Tibial nerve (tissue), 4 donors: ENCODE measurements at regions not wholly inside any gene's neighbourhood (a gene's known extent, or its start where the extent isn't known, plus 50 kb on each side); places are given as distances from the start of the nearest gene placed in this dataset.
"Not testable (repeated sequence)": the region's sequence is repeated elsewhere in the genome, so short reads cannot be mapped to it uniquely, and the experiment has no call there.

Experiments used
- DNase-seq, 2 donors: peaks; one replicate each; pipeline ENCODE4 v3.0.0-alpha.2; 2019; ENCODE audit warnings: low spot score in 2 of 2
- H3K27ac ChIP-seq, 4 donors: fragments of 200-600 bp; sonication (generic) in 3 of 4; one replicate each; pipeline ENCODE4 v1.5.1; 2017 to 2019; ENCODE audit warnings: mild to moderate bottlenecking in 1 of 4
- H3K27me3 ChIP-seq, 2 donors: fragments of 200-600 bp; sonication (generic) in 1 of 2; one replicate each; pipeline versions ENCODE4 v1.5.1 to v1.6.0; 2017 to 2019
- H3K36me3 ChIP-seq, 3 donors: fragments of 200-600 bp; sonication (generic); one replicate each; pipeline ENCODE4 v1.5.1; 2018 to 2019
- H3K4me1 ChIP-seq, 4 donors: fragments of 200-600 bp; sonication (generic) in 3 of 4; one replicate each; pipeline ENCODE4 v1.5.1; 2017 to 2019
- H3K4me3 ChIP-seq, 4 donors: fragments of 200-600 bp; sonication (generic) in 3 of 4; one replicate each; pipeline ENCODE4 v1.5.1; 2017 to 2019; ENCODE audit warnings: mild to moderate bottlenecking in 1 of 4, moderate library complexity in 1 of 4
- H3K9me3 ChIP-seq, 4 donors: fragments of 200-600 bp; sonication (generic) in 3 of 4; one replicate each; pipeline ENCODE4 v1.5.1; 2017 to 2019
- WGBS, 2 donors: methylation state at CpG; one replicate each; pipeline ENCODE4 v1.1.5; 2018; 5-methylcytosine and 5-hydroxymethylcytosine counted together

DNA sequence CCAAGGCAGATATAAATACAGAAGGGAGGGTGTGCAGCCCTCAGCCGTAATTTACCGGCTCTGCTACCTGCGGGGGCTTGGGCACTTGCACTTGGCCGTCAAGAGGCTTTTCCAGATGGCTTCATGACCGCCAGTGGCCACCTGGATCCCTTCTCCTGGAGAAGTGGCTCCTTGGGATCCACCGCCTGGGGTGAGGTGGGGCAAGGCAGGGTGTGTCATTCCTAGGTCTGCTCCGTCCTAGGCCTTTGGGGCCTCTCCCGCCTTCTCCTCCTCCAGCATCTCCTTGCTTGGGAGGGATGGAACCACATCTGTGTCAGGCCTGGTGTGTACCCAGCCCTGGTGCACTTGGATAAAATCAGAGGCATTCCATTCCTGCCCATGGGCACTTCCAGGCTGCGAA, 80.8 kb upstream of the GOLGA6L4 start:
- DNase-seq, H3K27me3 ChIP-seq: not testable (repeated sequence)

GRCh38 chr15:84155792-84156587, 79.6 kb upstream of the GOLGA6L4 start:
- not testable (repeated sequence) for DNase-seq, H3K27me3 ChIP-seq, H3K4me1 ChIP-seq, H3K27ac ChIP-seq, H3K9me3 ChIP-seq, H3K36me3 ChIP-seq, H3K4me3 ChIP-seq
- WGBS, 2 donors: 80 to 86% methylated on average over 8 to 19 of the region's 22 CpGs

More for the DNA sequence above, 80.8 kb upstream of the GOLGA6L4 start:
- WGBS, 2 donors: 84 to 89% methylated on average over 8 to 9 of the region's 9 CpGs
- H3K4me3 ChIP-seq, H3K4me1 ChIP-seq, H3K9me3 ChIP-seq, H3K36me3 ChIP-seq, H3K27ac ChIP-seq: not testable (repeated sequence)

DNA sequence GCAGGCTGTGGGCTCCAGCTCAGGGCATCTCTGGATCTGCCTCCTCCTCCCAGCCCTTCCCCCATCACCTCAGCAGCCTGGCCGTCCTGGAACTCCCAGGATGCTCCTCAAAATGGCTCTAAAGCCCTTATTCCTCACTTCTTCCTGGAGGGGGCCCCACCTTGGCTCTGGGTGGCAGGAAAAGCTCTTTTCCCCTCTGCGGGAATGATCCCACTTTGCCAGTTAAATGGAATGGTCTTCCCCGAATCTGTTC, 79.1 kb upstream of the GOLGA6L4 start:
- H3K27ac ChIP-seq, DNase-seq, H3K27me3 ChIP-seq, H3K9me3 ChIP-seq, H3K36me3 ChIP-seq, H3K4me3 ChIP-seq, H3K4me1 ChIP-seq: not testable (repeated sequence)
- WGBS, 2 donors: 78 to 98% methylated on average over 2 to 3 of the region's 3 CpGs

DNA sequence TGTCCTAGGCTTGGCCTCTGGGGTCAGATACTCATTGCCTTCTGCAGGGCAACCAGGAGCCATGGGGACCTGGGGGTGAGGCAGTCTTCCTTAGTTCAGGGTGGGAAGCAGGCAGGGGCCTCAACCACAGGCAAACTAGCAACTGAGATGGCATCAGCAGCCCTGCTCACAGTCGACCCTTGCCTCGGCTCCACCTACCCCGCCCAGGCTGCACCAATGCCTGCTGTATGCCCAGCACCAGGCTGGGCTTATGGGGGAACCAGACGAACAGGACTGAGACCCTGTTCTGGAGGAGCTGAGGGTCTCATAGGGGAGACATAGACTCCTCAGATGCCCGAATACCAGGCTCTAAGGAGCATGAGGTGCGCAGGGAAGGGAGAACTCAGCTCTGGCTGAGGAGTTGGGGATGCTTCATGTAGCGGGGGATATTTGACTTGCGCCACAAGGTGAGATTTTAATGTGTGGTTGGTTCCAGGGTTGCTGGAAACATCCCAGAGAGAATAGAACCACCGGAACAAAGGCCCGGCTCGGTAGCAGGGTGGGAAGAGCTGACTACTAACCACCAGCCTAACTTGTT, 78.4 kb upstream of the GOLGA6L4 start:
- WGBS, 2 donors: 86 to 90% methylated on average over 10 to 11 of the region's 11 CpGs
- not testable (repeated sequence) for DNase-seq, H3K36me3 ChIP-seq, H3K4me3 ChIP-seq, H3K27me3 ChIP-seq, H3K27ac ChIP-seq, H3K9me3 ChIP-seq, H3K4me1 ChIP-seq

DNA sequence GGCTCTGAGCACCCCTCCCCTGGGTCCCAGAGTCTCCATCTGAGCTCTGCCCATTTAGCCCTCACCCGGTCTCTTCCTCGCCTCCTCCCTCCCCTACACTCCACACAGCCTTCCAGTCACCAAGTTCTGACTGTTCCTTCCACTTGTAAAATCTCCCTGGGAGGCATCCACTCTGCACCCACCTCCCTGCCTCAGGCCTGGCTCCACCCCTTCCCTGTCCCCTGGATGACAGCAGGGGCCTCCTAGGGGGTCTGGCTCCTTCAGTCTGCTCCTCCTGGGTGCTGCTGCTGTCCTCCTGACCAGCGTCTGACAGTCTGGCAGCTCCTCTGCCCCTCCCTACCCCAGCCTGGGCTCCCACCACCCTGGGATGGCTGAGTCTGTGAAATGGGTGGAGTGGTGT, 77.7 kb upstream of the GOLGA6L4 start:
- 68 to 76% methylated on average over 3 of the region's 3 CpGs for WGBS, 2 donors
- H3K36me3 ChIP-seq, H3K27me3 ChIP-seq, H3K4me1 ChIP-seq, H3K4me3 ChIP-seq, H3K27ac ChIP-seq, H3K9me3 ChIP-seq, DNase-seq: not testable (repeated sequence)

DNA sequence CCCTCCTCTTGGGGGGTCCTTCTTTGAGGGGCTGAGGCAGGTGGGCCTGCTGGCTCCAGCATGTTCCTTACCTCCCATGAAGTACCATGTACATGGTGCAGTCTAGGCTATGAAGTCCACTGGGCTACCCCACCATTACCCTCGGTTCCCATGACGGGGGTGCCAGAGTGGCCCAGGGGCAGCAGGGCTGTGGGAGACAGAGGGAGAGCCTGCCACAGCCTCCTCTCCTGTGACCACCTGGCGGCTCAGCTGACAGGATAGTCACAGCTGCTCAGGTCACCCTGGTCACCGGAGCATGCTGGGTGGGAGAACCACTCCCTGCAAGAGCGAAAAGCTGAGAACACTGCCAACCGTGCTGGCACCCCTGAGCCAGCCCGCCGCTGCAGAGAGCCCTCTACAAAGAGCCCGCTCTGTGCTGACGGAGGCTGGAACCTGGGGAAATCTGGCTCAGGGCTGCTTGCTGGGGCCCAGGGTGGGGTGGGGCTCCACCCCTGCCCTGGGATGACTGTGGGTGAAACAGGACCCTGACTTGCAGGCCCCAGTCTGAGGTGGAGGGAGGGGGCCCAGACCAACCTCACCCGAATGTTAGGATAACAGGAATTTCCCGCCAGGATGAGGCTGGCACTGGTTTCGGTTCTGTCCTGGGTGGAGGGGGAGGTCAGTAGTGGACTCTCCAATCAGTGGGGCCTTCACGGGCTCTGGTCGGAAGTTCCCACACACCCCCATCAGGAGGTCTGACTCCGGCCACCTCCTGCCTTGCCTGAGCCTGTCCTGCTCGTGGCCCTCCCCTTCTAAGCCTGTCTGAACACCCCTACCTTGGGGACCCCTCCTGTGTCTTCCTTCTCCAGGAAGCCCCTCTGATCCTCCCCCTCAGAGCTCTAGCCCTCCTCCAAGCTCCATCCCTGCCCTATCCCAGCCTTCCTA, 76.0 kb upstream of the GOLGA6L4 start:
- not testable (repeated sequence) for H3K27me3 ChIP-seq, H3K27ac ChIP-seq, H3K36me3 ChIP-seq, H3K9me3 ChIP-seq, DNase-seq, H3K4me1 ChIP-seq, H3K4me3 ChIP-seq
- 85 to 93% methylated on average over 9 to 11 of the region's 17 CpGs for WGBS, 2 donors

DNA sequence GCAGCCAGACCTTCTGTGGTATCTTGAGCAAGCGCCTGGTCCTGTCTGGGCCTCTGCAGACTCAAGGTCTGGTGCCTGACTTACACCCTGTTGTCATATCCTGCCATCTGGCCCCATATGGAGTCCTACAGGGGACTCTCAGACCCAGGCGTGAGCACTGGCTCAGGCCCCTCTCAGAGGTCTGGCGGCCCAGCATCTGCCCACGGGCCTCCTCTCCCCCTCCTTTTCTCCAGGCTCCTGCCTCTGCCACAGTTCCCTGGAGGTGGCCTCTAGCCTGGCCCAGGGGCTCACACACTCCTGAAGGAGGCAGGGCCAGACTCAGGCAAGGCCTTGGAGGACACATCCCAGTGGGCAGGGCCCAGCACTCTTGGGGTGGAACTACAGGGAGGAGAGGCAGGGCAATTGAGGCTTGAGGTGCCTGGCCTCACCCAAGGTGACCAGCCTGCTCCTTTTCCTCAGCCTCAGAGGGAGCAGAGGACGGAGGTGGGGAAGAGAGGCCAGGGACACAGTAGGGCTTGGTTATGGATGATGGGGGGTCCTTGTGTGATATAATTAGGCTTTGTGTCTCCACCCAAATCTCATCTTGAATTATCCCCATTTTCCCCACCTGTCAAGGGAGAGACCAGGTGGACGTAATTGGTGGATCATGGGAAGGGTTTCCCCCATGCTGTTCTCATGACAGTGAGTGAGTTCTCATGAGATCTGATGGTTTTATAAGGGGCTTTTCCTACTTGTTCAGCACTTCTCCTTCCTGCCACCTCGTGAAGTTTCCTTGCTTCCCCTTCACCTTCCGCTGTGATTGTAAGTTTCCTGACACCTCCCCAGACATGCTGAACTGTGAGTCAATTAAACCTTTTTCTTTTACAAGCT, 70.9 kb upstream of the GOLGA6L4 start:
- H3K27ac ChIP-seq, H3K36me3 ChIP-seq, H3K4me3 ChIP-seq, H3K27me3 ChIP-seq, DNase-seq, H3K4me1 ChIP-seq, H3K9me3 ChIP-seq: not testable (repeated sequence)
- 83 to 84% methylated on average over 8 of the region's 8 CpGs for WGBS, 2 donors

DNA sequence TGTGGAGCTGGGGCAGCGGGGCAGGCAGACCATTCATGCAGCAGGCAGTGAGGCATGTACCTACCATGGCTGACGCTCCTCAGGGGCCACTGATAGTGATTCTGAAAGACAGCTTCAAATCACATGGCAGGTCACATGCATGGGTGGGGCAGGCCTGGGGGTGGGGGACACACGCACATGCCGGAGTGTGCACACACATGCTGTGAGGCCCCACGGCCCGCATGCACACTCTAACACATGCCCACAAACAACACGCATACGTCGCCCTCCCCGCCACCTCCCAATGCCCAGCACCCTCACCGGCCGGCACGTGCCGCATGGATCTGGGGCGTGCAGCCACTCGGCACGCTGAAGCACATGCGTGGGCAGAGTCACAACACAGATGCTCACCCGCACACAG, 65.5 kb upstream of the GOLGA6L4 start:
- DNase-seq, H3K4me3 ChIP-seq, H3K4me1 ChIP-seq, H3K27me3 ChIP-seq, H3K27ac ChIP-seq, H3K36me3 ChIP-seq, H3K9me3 ChIP-seq: not testable (repeated sequence)
- WGBS, 2 donors: no CpG with 5 or more reads among the region's 19 CpGs

- H3K9me3 ChIP-seq, H3K4me1 ChIP-seq, H3K27me3 ChIP-seq, H3K36me3 ChIP-seq: not testable (repeated sequence)
- Histone ChIP-seq H3K4me3 (peak overlapping the region in 3 of 4 donors; percentile 29 to 48 (median 31)), H3K27ac (peak overlapping the region in 3 of 4 donors; percentile 58 to 77 (median 70))
- 3% methylated on average over 8 of the region's 22 CpGs; no CpG with 5 or more reads in 1 of the 2 donors for whole genome bisulfite sequencing, 2 donors
- DNase-seq: peak in 1 of 2 donors; percentile 3
These were observed 62.4 kb upstream of the GOLGA6L4 start for GRCh38 chr15:84173231-84173610.
